GM21381 (cell line): ENCODE measurements at regions not wholly inside any gene's neighbourhood (a gene's known extent, or its start where the extent isn't known, plus 50 kb on each side); places are given as distances from the start of the nearest gene placed in this dataset.

Experiments used
- ATAC-seq: cut with Tn5 transposase; IDR thresholded peaks from one replicate; pipeline ENCODE4 v1.9.1; 2021; ENCODE audit warnings: mild to moderate bottlenecking, moderate library complexity; ENCODE audit not compliant: unreplicated experiment

GRCh38 chr3:110375751-110376518 lies 695.7 kb upstream of the NECTIN3 start:
- ATAC-seq: no peak

DNA sequence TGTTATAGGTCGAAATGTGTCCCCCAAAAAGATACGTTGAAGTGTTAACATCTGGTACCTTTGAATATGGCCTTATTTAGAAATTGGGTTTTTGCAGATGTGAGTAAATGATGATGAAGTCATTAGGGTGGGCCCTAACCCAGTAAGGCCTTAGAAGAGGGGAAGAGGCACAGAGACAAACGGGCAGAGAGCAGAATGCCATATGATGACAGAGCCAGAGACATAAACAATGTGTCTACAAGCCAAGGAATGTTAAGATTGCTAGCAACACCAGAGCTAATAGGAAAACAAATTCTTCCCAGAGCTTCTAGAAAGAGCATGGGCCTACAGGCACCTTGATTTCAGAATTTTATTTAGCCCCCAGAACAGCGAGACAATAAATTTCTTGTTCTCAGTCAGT lies 693.1 kb upstream of the NECTIN3 start:
- no peak for ATAC-seq

GRCh38 chr3:110381992-110382391 lies 689.6 kb upstream of the NECTIN3 start:
- ATAC-seq: no peak

DNA sequence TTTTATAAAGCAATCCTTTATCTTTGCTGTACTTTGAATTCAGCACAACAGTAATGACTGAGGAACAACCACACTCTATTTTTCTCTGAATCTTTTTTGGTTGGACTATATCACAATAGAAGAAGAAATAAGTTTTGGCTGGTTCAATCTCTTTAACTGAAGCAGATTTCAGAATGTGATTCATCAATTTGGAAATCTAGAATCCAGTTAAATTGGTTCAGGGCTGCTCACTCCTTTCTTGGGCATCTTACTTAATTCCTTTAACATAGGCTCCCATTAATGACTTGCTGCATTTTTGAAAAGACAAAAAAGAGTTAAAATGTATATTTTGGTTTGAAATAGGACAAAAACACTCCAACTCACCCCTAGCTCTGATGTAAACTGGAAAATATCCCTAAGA lies 688.3 kb upstream of the NECTIN3 start:
- no peak for ATAC-seq

DNA sequence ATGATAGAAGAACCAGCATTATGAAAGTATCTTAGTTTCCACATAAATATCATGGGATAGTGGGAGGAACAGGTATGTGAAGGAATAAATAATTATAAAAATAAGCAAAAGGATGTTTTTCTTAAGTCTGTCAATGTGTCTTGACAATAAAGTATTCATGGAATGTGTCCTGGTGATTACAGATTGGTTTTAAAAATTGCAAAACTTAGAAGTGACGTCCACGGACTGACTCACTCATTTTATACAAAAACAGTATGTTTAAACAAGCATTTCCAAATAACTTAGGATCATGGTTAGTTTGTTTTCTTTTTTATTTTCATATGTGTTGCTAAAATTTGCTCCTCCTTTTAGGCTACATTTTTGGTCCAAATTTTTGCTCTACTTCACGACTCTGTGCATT lies 687.0 kb upstream of the NECTIN3 start:
- ATAC-seq: no peak

- no peak for ATAC-seq
These were observed 682.6 kb upstream of the NECTIN3 start for GRCh38 chr3:110389005-110389404.

DNA sequence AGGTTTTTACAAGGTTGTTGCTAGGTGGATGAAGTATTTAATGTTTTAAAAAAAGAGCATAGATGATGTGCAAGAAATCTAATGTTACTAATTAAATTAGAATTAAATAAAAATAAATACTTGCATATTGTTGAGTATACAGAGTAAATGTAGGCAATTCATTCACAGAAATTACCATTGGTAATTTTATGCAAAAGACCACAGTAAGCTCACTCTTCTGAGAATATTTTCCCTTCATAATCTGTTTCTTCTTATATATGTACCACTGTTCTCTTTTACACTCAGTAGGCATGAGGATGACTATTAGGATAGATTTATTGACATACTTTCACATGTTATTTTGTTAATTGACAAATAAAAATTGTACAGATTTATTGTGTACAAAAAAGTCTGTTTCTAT lies 681.2 kb upstream of the NECTIN3 start:
- ATAC-seq: no peak

DNA sequence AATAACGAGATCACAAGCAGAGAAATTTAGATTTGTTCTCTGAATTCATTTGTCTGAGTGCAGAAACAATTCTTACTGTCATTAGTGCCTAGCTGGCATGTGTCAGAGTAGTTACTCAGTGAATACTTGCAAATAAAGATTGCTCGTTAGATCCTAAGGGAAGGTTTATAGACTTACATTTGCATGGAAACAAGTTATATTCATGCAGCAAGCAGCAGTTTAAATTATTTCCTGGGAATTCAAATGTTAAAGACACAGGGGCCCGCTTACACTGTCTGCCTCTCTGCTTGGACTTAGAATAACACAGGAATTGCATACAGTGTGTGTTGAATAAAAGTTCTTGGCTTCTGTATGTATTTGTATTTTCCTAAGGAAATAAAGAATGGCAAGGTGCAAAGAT lies 680.6 kb upstream of the NECTIN3 start:
- ATAC-seq: no peak

GRCh38 chr3:110391640-110392395 lies 679.8 kb upstream of the NECTIN3 start:
- no peak for ATAC-seq

DNA sequence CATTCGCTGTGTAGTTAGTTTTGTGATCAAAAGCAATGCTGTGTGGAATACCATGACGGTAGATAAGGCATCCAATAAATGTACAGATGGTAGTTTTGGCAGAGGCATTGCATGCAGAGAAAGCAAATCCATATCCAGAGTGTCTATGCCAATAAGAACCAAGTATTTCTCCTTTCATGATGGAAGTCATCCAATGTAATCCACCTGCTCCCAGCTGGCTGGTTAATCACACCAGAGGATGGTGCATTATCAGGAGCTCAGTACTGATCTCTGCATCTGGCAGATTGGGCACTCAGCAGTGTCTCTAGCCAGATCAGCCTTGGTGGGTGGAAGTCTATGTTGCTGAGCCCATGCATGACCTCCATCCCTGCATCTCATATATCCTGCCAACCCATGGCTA lies 677.7 kb upstream of the NECTIN3 start:
- ATAC-seq: no peak

GRCh38 chr3:110397115-110397514 lies 674.5 kb upstream of the NECTIN3 start:
- no peak for ATAC-seq

DNA sequence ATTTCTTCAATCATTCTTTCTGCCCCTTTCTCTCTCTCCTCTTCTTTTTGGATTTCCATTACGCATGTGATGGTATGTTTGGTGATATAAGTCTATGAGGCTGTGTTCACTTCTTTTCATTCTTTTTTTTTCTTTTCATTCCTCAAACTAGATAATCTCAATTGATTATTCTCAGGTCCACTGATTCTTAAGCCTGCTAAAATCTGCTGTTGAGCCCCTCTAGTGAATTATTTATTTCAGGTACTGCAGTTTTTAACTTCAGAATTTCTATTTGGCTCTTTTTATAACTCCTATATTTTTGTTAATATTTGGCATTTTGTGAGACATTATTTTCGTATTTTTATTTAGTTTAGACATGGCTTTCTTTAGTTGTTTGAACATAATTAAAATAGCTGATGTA lies 671.3 kb upstream of the NECTIN3 start:
- no peak for ATAC-seq

GRCh38 chr3:110405830-110406585 lies 665.6 kb upstream of the NECTIN3 start:
- no peak for ATAC-seq

DNA sequence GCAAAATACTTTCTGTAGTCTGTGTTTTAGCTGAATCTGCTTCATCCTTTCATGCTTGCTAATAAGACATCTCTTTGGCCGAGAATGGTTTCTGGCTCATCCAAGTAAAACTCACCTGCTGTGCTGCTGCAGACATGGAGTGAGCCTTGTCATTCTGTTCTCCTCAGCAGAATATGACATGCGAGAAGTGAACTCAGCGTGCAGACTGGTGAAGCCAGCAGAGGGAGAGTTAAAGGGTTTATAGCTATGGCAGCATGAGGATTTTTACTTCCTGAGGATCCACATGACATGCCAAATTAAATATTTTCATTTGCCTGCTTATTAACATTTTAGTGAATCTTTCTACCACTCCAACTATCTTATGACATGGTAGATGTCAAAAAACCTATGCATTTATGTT lies 658.4 kb upstream of the NECTIN3 start:
- ATAC-seq: no peak

GRCh38 chr3:110413807-110414748 lies 657.5 kb upstream of the NECTIN3 start:
- no peak for ATAC-seq

DNA sequence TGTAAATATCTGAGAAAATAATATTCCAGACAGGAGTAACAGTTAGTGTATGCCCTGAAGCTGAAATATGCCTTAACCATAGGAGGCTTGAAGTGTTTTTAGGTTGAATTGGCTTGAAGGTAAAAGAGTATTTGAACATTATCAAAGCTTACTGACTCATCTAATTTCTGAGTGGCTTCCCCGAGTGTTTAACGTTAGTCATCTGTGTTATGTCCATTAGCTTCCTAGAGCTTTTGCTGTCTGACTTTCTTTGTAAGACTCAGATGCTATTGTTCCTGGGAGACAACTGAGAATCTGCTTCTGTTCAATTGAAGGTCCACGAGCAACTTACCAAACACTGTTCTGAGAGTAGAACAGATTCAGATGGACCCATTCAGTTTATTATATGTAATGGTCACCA lies 656.8 kb upstream of the NECTIN3 start:
- no peak for ATAC-seq

GRCh38 chr3:110419096-110419495 lies 652.5 kb upstream of the NECTIN3 start:
- no peak for ATAC-seq

GRCh38 chr3:110419601-110420000 lies 652.0 kb upstream of the NECTIN3 start:
- ATAC-seq: no peak

GRCh38 chr3:110420158-110420641 lies 651.4 kb upstream of the NECTIN3 start:
- ATAC-seq: no peak

DNA sequence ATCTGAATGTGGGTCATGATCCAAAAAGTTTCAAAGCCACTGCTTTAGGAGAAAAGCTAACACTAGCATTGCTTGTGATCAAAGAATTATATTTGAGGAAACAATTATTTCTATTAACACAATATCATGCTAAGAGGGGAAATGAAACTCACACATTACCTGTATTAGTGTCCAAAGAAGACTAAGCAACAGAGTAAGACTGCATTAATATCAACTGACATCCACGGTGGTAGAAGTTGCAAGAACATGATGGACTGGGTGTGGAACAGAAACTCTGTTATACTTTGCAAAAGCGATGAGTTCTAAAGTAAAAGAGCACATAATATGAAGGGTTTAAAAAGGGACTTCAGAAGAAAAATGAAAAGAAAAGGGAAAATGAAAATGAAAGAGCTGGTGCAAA lies 648.3 kb upstream of the NECTIN3 start:
- no peak for ATAC-seq
